Inferior parietal cortex (tissue), 1 donor: ENCODE measurements at regions not wholly inside any gene's neighbourhood (a gene's known extent, or its start where the extent isn't known, plus 50 kb on each side); places are given as distances from the start of the nearest gene placed in this dataset.

ENCODE experiments used
- DNase-seq: peaks from one replicate; pipeline ENCODE4 v3.0.0-alpha.2; 2016; ENCODE audit errors: extremely low spot score

DNA sequence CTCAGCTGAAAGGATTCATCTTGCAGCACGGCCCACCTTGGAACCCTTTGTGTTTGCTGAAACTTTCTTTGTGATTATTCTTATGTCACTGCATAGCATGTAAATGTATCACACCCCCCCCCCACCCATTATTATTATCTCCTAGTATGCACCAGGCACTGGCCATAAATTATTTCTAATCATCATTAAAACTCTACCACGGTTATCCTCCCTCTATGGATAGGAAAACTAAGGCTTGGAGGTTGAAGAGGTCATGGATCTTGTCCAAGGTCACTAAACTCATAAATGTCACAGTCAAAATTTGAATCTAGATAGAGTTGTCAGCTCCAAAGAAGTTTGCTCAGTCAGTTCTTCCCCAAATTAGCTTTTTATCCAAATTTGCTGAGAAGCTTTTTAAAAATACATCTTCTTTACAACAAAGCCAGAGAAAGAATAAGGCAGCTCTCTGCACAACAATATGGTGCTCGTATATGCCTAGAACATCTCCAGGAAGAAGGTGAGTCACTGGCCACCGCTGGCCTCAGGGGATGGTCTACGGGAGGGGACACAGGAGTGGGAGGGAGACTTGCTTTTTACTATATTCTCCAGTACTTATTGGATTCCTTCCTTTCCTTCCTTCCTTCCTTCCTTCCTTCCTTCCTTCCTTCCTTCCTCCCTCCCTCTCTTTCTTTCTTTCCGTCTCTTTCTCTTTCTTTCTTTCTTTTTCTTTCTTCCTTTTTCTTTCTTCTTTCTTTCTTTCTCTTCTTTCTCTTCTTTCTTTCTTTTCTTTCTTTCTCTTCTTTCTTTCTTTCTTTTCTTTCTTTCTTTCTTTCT lies 134.5 kb downstream of the VEGFA start:
- DNase-seq: no peak

DNA sequence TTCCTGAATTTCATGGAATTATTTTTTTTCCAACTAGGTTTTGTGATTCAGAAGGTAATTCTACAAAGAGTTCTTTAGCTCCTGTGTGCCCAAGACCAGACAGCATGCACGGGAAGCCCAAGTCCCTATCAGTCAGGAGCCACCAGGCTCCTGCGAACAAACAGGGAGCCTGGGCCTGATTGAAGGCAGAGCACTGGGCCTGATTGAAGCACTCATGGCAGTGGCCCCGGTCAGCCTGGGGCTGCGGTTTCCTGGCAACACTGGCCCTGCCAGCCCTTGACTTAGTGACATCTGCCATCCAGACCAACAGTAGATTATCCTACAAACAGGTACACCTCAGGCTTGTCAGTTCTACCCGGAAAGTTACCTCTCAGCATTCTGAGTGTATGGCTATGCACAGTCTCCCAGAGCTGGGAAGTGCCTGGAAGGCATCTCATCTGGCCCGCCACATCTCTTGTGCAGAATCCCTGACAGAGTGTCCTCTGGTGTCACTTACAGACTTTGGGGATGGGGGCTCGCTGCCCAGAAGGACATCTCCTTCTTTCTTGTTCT lies 133.8 kb downstream of the VEGFA start:
- no peak for DNase-seq

DNA sequence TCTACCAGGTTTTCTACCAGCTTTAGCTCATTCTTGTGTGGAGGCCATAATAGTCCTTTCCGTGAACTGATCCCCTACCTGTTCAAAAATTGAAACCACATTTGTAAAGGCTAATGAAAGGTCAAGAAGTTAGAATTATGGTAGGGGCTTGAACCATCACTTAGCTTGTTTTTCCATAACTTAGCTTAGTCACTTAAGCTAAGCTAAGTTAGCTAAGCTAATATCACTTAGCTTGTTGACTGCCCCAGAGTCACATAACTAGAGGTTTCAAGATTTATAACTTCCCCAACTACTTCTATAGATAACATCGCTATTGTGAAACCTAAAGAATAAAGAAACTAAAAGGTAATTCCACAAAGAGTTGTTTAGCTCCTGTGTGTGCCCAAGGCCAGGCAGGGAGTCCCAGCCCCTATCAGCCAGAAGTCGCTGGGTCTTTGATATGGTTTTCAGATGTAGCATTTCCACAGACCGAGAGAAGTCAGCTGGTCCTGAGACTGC lies 131.8 kb downstream of the VEGFA start:
- no peak for DNase-seq

DNA sequence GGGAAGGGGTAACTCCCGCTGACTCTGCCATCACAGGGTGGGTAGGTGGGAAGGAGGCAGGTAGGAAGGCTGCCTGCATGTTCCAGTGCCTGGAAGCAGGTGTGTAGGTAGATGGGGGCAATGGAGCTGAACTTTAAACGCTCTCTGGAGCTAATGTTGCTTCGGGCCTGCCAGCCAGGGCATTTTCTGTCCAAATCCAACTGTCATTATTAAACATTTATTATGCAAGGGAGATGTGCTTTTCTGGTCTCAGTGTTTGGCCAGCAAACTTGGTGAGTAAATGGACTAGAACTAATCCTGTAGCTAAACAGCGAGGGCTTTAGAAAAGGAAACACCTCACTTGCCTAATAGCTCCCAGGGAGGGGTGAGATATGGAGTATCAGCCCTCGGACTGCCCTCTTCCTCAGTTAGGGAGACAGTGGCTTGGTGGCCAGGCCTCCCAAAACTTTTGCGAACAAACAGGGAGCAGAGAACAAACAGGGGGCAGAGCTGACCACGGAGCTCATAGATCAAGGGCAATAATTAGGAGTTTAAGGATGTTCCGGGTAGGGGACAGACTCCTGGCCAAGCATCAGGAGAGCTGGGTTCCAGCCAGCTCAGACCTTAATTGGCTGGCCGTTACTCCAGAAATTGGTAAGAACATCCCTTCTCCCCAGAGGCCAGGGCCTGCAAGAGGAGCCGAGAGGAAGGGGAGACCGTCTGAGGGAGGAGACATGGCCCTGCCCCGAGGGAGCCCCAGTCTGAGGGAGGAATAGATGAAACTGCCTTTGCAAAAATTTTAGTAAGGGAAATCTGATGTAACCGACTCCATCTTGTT lies 131.1 kb downstream of the VEGFA start:
- no peak for DNase-seq

DNA sequence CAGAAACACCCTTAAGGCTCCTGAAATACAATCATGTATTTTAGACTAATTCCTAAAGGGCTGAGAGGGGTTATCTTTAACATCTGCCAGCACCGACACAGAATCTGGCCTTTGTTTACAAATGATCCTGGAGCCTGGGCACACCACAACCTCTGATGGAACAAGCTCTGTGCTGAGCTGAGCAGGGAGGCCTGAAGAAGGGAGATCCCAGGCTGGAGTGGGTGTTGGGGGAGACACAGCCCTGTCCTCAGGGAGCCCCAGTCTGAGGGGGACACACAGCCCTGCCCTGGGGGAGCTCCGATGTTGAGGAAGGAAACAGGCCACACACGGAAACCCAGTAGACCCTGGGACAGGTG lies 130.5 kb downstream of the VEGFA start:
- DNase-seq: no peak

DNA sequence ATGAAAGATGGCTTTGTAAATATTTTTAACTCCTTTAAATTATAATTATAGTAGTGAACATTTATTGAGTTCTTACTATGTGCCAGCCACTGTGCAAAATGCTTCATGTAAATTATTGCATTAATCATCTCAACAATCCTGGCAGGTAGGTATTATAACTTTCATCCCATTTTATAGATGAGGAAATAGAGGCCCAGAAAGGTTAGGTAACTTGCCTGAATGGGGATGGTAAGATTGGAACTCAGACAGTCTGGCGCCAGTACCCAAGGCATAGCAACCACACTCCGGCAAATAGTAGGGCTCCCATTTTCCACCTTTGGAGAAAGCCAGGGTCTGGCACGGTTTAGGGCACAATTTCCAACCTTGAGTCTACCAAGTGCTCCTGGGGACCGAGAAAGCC lies 129.8 kb downstream of the VEGFA start:
- DNase-seq: no peak

DNA sequence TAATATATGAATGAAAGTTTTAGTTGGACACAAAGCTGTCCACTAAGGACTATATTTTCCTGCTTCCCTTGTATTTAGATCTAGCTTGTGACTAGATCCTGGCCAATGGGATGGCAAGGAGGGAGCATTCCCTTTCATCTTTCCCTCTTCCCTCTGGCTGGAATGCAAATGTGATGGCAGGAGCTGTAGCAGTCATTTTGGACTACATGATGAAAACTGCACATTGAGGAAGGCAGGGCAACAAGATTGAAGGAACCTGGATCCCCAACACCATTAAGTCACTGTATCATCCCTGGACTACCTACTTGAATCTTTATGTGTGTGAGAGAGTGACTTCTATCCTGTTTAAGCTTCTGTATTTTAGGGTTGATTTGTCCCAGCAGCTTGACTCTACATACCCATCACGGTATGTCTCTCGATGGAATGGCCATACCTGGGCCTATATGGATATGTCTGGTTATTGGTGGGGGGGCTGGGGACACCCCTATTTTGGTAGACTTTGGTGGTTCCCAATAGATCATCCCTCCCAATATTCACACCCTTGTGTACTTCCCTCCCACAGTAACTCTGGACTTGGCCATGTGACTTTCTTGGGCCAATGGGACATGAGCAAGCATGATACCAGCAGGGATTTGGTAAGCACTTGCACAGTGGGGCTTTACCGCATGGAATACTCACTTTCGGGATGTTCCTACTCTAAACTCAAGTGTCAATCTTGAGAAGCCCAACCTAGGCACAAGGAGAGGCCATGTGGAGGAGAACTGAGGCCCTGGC lies 128.5 kb downstream of the VEGFA start:
- no peak for DNase-seq

DNA sequence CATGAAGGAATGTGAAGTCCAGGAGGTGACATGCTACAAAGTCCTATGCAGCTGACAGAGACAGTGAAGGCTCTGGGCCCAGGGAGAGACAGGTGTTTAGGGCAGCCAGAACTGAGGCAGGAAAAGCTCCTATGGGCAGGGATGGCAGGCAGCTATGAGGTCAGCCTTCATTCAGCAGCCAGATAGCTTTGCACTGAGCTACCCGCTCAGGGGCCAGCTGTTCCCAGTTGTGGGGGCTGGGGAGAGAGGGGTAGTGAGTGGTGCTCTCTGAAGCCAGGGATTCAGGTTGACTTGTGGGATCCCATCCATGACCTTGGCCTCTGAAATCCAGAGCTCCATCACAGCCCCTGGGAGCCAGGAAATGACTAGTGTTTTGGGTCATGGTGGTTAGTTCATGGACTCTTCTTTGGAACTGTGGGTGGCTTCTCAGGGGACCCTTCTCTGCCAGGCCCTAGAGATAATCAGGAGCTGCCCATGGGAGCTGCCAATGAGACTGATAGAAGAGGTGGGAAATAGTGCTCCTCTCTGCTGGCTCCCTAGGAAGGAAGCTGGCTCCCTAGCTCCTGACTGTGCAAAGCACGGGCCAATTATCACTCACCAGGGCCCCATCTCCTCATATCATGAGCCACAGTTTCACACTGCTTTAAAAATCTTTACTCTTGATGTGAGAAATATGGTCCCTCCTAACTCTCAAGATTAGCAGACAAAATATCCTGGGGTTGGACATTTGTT lies 127.7 kb downstream of the VEGFA start:
- DNase-seq: no peak

DNA sequence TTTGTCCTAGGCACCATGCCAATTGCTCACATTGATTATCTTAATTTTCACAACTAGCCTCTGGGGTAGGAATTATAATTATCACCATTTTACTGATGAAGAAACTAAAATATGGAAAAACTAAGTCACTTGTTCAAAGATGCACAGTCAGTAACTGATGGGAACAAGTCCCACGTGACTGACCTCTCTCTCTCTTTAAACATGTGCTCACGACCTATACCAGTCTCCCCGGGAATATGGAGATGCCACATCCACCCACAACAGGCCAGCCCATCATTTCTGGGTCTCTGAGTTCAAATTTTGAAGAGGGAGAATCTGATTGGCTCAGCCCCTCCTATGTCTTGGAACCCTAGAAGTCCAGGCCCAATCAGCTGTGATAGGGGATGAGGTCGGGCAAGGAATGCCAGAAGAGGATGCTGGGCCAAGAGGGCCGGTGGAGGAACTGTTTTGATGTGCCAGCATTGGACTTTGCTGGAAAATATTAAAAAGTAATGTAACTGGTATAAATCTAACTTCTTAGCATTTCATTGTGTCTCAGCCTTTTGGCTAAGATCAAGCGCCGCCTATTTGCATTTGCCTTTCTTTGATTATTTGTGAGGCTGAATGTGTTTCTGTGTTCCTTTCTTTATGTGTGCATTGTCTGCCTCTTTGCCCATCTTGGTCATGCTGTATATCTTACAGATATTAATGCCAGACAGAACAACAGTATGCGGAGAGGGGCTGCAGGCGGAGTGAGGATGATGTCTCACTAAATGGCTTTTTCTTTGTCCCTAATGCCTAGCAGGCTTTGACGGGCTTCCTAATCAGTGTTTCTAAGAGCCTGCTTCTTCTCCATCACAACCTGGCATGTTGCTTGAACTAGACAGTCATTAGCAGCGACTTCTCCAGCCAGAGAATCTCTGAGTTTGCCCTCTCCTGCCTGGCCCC lies 126.6 kb downstream of the VEGFA start:
- DNase-seq: no peak

DNA sequence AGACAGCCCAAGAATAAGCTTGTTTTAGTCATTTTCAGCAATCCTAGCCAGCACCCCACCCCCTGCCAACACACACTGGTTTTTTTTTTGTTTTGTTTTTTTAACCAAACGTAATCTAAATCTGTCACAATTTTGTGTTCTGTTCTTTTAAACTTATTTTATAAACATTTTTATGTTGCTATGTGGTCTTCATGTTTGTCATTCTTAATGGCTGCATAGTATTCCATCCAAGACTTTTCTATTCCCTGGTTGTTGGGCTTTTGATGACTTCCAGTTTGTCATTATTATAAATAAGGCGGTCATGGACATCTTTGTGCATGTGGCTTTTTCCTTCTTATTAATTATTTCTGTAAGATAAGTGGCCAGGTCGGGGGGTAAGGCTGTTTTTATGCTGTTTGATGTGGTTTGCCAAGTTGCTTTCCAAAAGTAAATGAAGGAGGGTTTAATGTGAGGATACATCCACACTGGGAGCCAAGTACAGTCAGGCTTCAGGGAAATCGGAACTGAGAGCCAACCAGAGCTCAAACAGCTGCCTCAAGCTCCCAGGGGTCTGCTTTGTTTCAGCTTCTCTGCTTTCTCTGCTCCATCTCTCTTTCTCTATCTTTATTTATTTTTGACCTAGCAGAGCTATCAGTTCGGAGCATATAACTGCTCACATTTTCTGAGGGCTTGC lies 125.8 kb downstream of the VEGFA start:
- no peak for DNase-seq

DNA sequence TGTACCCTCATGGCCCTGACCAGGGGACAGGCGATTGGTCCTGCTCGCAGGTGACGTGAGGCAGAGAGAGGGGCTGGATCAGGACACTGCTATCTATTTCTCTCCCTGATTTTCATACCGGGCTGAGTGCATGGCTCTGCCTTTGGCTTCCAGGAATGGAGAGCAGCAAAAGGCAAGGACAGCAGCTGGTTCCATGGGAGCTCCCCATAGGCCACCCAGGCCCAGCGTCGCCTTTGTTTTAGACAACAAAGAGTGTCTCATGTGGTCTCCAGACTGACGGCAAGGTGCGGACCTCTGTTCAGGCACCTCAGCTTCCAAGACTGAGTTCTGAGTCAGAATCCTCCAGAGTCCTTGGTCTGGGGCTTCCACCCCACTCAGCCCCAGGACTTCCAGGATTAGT lies 123.1 kb downstream of the VEGFA start:
- DNase-seq: no peak

DNA sequence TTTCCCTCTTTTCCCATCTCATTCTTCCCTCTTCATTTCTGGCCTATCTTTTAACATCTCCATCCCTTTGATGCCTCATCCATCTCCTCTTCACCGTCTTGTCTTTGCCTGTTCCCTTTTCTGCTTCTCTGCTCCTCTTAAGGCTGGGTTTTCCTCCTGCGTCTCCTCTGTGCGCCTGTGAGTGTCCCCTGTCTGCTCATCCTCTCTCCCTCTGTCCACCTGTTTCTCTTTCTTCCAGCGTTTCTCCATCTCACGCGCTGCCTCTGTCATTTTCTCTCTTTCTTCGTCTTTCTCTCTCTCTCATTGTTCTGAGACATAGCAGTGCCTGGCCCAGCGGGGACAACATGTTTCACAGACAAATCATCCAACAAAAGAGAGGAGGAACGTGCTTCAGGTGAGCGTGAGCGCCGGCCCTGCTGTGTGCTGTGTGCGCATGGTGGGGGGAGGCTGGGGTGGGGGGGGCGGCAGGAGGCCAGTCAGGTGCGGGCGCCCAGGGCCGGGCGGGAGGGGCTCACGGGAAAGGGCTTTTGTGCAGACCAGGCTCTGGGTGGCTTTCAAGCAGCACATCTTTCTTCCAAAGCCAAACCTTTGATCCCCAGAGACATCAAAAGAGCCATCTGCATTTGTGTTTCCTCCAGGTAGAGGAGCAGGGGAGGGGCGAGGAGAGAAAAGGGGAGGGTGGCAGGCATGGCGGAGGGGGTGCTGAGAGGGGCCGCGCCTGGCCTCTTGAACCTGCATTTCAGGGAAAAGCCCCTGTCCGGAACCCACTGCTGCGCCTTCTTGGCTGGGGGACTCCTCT lies 121.3 kb downstream of the VEGFA start:
- DNase-seq: no peak

DNA sequence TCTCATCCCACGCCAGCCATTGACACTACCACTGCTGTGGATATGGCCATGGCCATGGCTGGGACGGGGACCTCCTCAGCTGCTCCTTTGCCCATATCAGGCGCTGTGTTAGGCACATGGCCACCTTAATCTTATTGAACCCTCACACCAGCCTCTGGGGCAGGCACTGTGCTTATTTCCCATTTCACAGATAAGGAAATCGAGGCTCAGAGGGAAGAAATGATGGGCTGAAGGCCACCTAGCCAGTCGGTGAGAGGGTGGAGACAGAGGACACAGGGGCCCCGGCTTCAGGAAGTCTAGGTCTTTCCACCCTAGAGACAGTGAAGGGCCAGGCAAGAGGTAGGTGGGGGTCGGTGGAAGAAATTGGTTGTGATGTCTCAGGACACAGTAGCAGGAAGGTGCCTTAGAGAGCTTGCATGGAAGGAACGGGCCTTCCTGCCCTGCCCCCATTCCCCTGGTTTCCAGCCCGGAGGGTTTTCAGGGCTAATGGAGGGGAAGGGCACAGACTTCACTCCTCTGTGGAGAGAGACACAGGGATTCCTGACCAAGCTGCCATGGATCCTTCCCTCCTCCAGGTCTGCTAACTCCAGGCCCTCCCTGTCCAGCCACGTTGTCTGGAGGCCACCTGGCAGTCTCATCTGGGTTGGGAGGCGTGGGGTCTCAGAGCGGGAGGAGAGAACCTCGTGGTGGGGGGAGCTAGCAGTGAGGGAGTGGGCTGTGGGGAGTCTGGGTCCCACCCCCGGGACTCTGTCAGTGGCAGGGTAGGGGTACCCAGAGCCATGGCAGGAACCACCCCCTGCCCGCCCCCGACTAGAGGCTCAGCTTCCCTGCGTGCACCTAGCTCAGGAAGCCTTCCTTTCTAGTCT lies 120.4 kb downstream of the VEGFA start:
- no peak for DNase-seq

DNA sequence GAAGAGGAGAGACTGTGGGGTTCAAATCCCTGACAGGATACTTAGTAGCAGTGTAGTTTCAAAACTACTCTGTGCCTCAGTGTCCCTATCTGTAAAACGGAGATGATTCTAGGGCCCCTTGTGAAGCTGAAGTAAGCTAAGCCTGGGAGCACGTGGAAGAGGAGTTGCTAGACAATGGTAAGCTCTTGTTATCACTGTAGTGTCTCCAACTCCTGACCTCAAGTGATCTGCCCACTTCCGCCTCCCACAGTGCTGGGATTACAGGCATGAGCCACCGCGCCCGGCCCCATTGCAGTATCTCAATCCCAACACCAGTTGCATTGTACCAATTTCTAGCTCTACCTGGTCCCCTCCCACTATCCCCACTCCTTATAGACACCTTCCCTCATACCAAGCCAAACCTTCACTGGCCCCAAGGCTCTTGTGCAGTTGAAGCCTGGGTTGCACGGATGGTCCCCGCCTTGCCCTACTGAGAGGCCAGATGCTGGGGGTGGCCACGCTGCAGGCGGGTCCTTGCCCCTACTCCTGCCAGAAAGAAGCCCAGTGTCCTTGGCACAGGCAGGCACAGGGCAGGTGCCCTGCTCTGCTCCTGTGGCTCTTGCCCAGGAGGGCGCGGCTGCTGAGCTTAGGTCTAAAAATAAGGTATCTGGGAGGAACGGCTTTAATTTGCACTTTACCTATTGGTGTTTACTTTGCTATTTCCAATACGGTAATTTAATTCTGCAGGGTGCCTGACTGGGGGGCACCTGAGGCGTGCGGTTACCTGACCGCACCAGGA lies 118.1 kb downstream of the VEGFA start:
- no peak for DNase-seq

DNA sequence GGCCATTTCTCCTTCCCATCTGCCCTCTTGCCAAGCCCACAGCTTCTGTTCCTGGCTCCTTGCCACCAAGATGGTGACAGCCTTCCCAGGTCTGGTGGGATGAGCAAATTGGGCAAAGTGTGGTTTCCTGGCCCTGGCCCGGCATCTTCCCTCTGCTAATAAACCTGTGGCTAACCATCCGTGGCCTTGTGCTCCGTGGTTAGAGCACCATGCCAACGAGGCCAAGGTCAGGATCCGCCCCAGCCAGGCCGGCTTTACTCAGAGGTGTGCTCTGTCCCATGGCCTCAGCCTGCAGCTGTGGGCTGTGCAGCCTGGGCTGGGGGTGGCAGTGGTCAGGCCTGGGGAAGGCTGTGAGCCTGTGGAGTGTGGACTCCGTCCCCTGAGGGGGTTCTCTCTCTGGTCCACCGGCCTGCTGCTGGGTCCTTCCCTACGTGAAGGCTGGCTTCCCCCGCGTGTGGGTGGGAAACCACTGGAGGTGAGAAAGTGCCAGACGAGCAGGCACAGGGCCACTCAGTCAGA lies 117.4 kb downstream of the VEGFA start:
- DNase-seq: no peak

DNA sequence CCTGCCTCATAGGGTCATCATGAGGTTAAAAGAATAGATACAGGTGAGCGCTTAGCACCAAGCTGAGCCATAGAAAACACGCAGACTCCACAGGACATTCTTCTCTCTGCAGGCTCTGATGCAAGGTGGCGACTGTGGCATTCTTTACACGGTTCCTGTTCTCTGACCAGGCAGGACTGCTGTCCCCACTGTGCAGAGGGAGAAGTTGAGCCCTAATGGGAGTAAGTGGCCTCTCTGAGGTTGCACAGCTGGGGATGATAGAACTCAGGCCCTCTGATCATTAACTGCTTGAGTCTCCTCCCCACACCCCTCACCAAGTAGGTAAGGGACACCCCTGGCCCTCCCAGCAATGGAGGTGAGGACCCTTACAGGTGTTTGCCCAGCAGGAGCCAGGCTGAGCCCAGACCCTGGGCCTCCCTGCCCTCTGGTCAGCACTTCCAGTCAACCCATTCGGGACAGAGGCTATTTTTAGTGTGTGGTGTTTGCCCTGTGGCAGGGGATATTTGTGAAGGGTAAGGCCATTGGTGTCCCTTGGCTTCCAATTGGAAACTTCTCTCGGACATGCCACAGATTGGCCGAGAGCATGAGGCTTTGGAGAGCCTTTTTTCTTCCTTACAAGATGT lies 116.8 kb downstream of the VEGFA start:
- DNase-seq: no peak
